Pons (tissue), 1 donor: ENCODE measurements at regions not wholly inside any gene's neighbourhood (a gene's known extent, or its start where the extent isn't known, plus 50 kb on each side); places are given as distances from the start of the nearest gene placed in this dataset.
A peak's percentile ranks its signal among the peaks of the same experiment; 100 is the strongest.
"Not testable (repeated sequence)": the region's sequence is repeated elsewhere in the genome, so short reads cannot be mapped to it uniquely, and the experiment has no call there.

Source experiments
- DNase-seq: peaks from one replicate; pipeline ENCODE4 v3.0.0-alpha.2; 2016; ENCODE audit warnings: low spot score

- DNase-seq, result no peak
These were observed 1294.9 kb upstream of the CITED2 start for GRCh38 chr6:140669321-140669720.

- no peak for DNase-seq
These were observed 1289.3 kb upstream of the CITED2 start for GRCh38 chr6:140663772-140664171.

GRCh38 chr6:140663094-140663493, 1288.6 kb upstream of the CITED2 start:
- DNase-seq, result no peak

GRCh38 chr6:140661691-140662090, 1287.2 kb upstream of the CITED2 start:
- DNase-seq, result no peak

- no peak for DNase-seq
These were observed 1285.8 kb upstream of the CITED2 start for GRCh38 chr6:140660295-140660694.

GRCh38 chr6:140653972-140654371, 1279.5 kb upstream of the CITED2 start:
- DNase-seq, result no peak

GRCh38 chr6:140653506-140653905, 1279.1 kb upstream of the CITED2 start:
- DNase-seq, result no peak

GRCh38 chr6:140649502-140649901, 1275.1 kb upstream of the CITED2 start:
- not testable (repeated sequence) for DNase-seq

GRCh38 chr6:140647322-140647721, 1272.9 kb upstream of the CITED2 start:
- DNase-seq, result not testable (repeated sequence)

GRCh38 chr6:140644017-140644416, 1269.6 kb upstream of the CITED2 start:
- DNase-seq, result peak; percentile 53

GRCh38 chr6:140641412-140641811, 1267.0 kb upstream of the CITED2 start:
- DNase-seq, result no peak

- no peak for DNase-seq
These were observed 1262.5 kb upstream of the CITED2 start for GRCh38 chr6:140636908-140637402.

GRCh38 chr6:140636271-140636907, 1261.9 kb upstream of the CITED2 start:
- peak; percentile 7 for DNase-seq

GRCh38 chr6:140627002-140627401, 1252.6 kb upstream of the CITED2 start:
- DNase-seq, result no peak

GRCh38 chr6:140623498-140623897, 1249.0 kb upstream of the CITED2 start:
- DNase-seq, result no peak

- no peak for DNase-seq
These were observed 1246.0 kb upstream of the CITED2 start for GRCh38 chr6:140620496-140620895.

- DNase-seq, result no peak
These were observed 1235.5 kb upstream of the CITED2 start for GRCh38 chr6:140609956-140610355.

- no peak for DNase-seq
These were observed 1234.9 kb upstream of the CITED2 start for GRCh38 chr6:140609321-140609720.

- no peak for DNase-seq
These were observed 1230.3 kb upstream of the CITED2 start for GRCh38 chr6:140604786-140605185.

- no peak for DNase-seq
These were observed 1228.2 kb upstream of the CITED2 start for GRCh38 chr6:140602431-140603248.

GRCh38 chr6:140601021-140601808, 1226.8 kb upstream of the CITED2 start:
- no peak for DNase-seq

GRCh38 chr6:140599916-140600315, 1225.5 kb upstream of the CITED2 start:
- DNase-seq, result no peak

- no peak for DNase-seq
These were observed 1222.7 kb upstream of the CITED2 start for GRCh38 chr6:140597181-140597580.
